Central memory CD4-positive, alpha-beta T cell (primary cell): ENCODE measurements at regions not wholly inside any gene's neighbourhood (a gene's known extent, or its start where the extent isn't known, plus 50 kb on each side); places are given as distances from the start of the nearest gene placed in this dataset.
"Not testable (repeated sequence)": the region's sequence is repeated elsewhere in the genome, so short reads cannot be mapped to it uniquely, and the experiment has no call there.

Source experiments
- DNase-seq: peaks from one replicate; pipeline ENCODE4 v3.0.0; 2022

DNA sequence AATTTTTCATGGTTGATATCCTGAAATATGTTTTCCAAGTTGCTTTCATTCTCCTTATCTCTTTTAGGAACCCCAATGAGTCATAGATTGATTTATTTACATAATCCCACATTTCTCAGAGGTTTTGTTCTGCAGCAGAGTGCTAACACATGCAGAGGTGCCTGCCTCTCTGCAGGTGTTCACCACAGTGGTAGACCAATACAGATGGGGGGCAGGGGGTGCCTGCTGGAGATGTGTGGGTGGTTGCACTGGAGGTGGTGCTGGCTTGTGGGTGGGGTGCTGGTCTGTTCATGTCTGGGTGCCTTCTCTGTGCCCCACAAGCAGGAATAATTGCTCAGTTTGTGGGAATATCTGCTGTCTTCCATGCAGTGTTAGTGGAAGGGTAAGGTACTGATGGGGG is 131.1 kb downstream of the JRKL start:
- DNase-seq = no peak

DNA sequence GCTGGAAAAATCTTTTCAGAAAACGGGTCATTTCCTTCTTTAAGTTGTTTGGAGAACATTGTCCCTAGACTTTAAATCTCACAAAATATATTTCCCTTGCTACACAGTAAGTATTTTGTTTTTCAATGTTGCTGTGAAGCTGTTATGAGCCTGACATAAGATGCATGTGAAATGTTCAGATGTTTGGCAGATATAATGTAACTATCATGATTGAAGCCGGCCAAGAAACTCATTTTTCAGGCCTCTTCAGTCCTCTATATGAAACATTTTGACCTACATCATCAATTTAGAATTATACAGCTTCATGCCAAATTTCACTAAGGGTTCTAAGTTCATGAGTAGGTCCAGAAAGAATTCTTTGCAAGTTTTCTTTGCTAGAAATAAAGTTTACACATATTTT is 133.8 kb downstream of the JRKL start:
- DNase-seq = no peak

GRCh38 chr11:96524475-96524874 is 134.7 kb downstream of the JRKL start:
- no peak for DNase-seq

- no peak for DNase-seq
These were observed 140.7 kb downstream of the JRKL start for GRCh38 chr11:96530473-96530872.

- DNase-seq = no peak
These were observed 148.3 kb downstream of the JRKL start for GRCh38 chr11:96538104-96538503.

DNA sequence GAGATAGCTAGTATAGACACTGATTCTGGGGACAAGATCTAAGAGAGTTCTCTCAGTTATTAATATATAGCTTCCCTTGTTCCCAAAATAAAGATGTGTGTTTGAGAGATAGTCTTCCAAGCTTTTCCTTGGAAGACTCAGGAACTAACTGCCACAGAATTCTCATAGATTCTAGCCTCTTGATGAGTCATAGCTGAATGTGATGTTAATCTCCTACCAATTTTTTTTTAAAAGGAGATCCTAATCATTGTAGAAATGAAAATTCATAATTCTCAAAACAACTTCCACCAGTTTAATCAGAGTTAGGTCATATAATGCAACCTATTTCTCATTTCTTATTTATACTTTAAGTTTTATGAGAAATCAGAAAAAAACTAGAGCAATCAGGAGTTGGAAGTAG is 148.8 kb downstream of the JRKL start:
- DNase-seq = no peak

- DNase-seq = no peak
These were observed 151.1 kb downstream of the JRKL start for GRCh38 chr11:96540875-96541274.

GRCh38 chr11:96543177-96543576 is 153.4 kb downstream of the JRKL start:
- DNase-seq = no peak

- DNase-seq = not testable (repeated sequence)
These were observed 155.4 kb downstream of the JRKL start for GRCh38 chr11:96545192-96545591.

DNA sequence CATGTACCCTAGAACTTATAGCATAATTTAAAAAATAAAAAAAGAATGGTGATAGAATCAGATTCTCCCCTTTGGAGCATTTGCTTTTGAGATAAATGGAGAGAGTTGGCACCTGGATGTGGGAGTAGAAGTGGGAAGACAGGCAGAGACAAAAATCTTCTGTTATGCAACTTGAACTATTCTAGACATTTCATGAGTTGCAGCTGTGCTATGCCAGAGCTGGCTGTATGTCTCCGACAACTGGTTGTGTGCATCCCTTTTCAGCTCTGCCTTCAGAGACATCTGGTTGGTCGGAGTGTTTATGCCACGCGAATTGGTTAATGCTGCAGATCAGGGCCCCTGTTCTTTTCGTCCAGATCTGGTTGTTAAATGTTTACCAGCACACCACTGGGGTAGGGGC is 161.3 kb downstream of the JRKL start:
- DNase-seq = no peak

- no peak for DNase-seq
These were observed 164.5 kb downstream of the JRKL start for GRCh38 chr11:96554236-96554820.

GRCh38 chr11:96555826-96556225 is 166.0 kb downstream of the JRKL start:
- not testable (repeated sequence) for DNase-seq

- DNase-seq = not testable (repeated sequence)
These were observed 170.9 kb downstream of the JRKL start for GRCh38 chr11:96560727-96561126.

- DNase-seq = peak; percentile 10
These were observed 177.4 kb downstream of the JRKL start for GRCh38 chr11:96567176-96567575.

- no peak for DNase-seq
These were observed 177.9 kb downstream of the JRKL start for GRCh38 chr11:96567667-96568066.

DNA sequence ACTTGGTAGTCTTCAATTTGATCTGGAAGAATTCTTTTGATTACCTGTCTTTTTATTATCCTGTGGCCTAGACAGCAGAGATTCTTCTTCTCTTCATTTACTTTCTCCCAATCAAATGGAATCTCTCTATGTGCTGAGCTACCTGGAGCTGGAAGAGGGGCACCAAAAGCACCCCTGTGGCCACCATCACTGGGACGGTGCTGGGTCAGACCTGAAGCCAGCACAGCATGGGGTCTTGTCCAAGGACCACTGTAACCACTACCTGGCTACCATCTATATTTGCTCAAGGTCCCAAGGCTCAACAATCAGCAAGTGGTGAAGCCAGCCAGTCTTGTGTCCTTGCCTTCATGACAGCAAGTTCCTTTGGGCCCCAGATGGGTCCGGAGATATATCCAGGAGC is 186.6 kb downstream of the JRKL start:
- no peak for DNase-seq

- no peak for DNase-seq
These were observed 188.6 kb downstream of the JRKL start for GRCh38 chr11:96578379-96578778.

GRCh38 chr11:96579656-96580055 is 189.8 kb downstream of the JRKL start:
- DNase-seq = no peak

- DNase-seq = no peak
These were observed 190.7 kb downstream of the JRKL start for GRCh38 chr11:96580476-96581040.

- DNase-seq = not testable (repeated sequence)
These were observed 196.4 kb downstream of the JRKL start for GRCh38 chr11:96585944-96586880.

DNA sequence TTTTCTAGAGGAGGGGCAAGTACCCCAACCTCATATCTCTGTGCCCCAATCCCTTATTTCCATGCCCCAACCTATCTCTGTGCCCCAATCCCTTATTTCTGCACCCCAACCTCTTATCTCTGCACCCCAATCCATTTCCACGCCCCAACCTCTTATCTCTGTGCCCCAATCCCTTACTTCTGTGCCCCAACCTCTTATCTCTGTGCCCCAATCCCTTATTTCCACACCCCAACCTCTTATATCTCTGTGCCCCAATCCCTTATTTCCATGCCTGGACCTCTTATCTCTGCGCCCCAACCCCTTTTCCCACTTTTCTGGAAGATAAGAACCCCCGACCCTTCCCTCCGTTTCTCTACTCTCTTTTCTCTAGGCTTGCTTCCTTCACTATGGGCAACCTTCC is 199.0 kb downstream of the JRKL start:
- not testable (repeated sequence) for DNase-seq

DNA sequence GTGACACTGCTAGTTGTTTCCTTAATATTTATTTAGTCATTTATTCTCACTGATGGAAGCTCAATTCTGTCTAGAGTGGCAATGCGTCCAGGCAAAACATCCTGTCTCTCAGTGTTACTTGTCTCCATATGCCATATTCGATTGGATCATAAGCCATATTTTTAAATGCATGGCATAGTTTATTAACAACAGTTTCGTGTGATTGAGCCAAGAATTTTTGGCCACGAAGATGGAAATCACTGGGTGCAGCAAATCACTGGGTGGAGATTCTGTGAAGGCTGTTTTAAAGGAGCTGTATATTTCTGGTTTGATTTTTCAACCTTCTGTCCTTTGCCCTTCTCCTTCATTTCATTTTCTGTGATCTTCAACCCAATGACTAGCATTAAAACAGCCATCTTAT is 205.2 kb downstream of the JRKL start:
- DNase-seq = no peak

DNA sequence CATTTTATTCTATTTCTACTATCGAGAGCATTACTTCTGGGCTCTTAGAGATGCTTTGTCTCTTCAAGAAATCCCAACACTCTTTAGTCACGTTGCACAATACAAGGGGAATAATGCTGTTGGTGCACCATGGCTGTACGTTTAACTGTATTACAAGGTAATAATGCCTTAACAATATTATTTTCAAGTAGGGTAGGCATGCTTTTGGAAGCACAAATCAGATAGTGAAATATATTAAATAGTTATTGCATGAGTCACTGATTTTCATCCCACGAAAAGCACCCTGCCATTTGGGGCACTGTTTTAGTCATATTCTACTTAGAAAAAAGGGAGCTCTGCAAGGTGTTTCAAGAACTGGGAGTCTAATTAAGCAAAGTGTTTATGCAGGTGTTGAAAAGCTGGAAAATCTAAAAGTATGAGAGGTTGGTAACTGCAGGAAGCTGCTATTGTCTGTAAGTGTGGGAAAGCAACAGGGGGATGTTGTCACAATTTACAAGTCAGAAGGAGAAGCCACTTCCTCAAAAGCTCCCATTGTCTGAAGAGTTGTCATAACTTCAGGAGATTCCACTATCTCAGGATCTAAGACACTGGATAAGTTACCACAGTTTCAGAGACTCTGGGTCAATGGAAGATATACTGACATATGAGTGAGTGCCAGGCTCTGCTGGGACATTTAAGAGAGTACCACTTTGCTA is 218.2 kb downstream of the JRKL start:
- DNase-seq = no peak
